Right kidney (tissue), 1 donor: ENCODE measurements at regions not wholly inside any gene's neighbourhood (a gene's known extent, or its start where the extent isn't known, plus 50 kb on each side); places are given as distances from the start of the nearest gene placed in this dataset.
A peak's percentile ranks its signal among the peaks of the same experiment; 100 is the strongest.

Source experiments
- DNase-seq: peaks from one replicate; pipeline ENCODE4 v3.0.0-alpha.2; 2016

DNA sequence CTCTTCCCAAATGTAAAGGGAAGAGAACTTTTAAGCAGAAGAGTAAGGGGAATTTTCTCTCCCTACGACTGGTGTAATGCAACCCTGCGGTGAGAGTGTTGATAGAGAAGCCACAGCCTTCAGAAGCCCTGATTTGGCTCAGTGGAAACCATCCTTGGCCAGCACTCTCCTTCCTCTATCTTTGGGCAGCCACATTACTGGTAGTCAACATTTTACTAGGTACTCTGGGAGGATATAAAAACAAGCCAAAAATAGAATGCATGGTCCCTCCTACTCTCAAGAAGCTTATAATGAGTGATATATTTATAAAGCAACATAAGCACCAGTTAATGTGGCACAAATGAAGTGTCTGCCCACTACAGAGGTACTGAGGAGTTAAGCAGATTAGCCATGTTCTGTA lies 201.8 kb upstream of the NCAM1 start:
- no peak for DNase-seq

DNA sequence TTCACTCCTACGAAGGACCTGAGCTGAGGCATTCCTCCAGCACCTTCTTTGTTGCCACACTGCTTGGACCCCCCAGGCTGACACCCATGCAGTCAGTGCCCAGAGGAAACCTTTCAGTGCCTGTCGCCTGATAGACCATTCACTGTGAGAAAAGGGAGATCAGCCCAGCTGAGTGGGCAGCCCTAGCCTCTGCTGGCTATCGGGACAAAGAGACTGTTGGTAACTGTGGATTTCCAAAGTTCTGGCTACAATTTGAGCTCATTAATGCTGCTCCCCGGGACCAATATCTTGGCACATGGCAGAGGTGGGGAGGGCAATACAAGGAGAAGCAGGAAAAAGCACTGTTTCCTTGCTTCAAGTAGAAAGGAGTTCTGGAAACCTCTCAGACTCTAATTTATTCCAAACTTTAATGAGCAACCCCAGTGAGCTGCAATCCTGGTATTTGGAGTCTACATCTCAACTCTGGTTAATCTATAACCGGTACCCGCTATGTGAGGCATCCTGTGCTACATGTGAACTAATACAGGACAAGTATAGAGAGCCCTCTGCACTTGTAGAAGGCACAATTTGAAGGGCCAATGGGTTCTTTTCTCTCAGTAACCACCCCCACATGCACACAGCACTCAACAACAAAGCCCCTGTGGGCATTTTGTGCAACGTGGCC lies 200.7 kb upstream of the NCAM1 start:
- no peak for DNase-seq

- DNase-seq: no peak
Observed at GRCh38 chr11:112761911-112762706, 199.1 kb upstream of the NCAM1 start.

DNA sequence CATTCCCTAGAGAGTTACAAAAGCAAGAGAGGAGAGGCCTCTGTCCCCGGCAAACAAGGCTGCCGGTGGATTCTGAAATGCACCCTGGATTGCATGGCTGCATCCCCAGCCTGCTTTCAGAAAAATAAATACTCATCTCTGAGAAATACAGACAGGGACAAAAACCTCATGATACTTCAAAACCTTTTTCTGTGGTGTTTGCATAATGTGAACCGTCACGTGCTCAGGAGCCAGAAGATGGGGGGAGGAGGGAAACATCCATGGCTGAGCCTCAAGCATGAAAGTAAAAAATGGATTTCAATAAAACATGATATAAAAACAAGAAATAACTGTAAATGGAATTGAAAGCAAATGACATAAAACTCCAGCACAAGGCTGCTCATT lies 198.5 kb upstream of the NCAM1 start:
- no peak for DNase-seq

GRCh38 chr11:112765337-112765736 lies 195.9 kb upstream of the NCAM1 start:
- DNase-seq: no peak

DNA sequence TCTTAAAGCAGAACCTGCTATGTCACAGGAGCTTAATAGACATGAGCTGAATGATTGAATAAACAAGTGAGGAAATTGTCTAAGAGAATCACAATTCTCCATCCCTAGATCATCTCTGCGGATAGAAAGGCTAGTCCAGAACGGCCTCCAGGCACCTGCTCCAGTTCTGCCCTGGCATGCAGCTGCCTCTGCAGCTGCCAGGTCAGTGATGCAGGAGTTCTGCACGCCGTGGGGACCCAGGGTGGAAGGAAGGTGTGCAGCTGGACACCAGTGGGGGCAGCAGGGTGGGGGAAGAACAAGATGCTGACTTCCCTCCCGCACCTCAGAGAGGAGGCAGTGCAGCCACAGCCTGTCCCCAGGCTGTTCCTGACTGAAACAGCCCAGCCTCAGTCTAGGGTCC lies 192.1 kb upstream of the NCAM1 start:
- DNase-seq: no peak

DNA sequence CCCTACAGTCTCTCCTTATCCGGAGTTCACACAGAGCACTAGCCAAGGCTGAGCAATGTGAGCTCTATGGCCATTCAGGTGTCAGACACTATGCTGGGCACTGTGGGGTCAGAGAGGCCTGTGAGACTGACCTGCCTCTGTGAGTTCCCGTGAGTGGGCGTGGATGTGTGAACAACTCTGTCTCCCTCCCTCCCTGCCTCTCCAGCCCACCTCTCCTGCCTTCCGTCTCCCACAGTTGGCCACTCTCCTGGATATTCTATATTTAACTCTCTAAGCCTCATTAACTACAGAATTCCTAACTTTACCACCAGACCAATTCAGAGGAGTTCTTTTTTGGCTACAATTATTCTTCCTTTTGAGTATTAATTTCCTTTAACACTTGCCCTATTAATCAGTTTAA lies 191.6 kb upstream of the NCAM1 start:
- DNase-seq: no peak

- DNase-seq: no peak
Observed at GRCh38 chr11:112770033-112770432, 191.2 kb upstream of the NCAM1 start.

DNA sequence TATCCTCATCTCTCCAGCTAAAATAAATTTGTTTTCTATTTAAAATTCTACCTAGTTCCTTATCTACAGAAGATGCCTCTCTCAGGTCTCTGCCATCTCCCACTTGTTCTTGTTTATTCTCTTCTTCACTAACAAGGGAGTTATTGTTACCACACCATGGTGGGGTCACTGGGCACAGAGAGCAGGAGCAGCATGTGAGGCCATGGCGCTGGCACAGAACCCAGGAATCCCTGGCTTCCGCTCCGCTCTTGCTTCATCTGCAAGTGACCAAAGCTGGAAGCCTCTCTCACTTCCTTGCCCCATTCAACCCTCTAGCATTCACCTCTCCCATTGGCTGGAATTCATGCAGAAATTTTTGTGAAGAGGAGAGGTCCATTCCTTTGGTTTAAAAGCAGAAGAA lies 190.7 kb upstream of the NCAM1 start:
- no peak for DNase-seq

- no peak for DNase-seq
Observed at GRCh38 chr11:112771851-112772250, 189.4 kb upstream of the NCAM1 start.

DNA sequence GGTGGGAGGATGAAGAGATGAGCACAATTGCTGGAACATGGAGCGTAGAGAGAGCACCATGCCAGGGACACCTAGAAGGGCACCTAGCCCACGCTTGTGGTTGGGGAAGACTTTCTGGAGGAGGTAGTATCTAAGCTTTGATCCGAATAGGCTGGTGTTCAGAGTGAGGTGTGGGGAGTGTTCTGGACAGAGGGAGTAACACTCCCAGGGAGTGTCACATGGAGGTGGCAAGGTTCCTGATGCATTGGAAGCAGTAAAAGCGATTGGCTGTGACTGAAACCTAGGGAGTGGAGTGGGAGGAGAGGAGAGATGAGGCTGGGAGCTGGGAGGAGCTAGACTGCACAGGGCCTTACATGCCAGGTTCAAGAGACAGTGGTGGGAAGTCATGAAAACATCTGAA lies 188.0 kb upstream of the NCAM1 start:
- no peak for DNase-seq

DNA sequence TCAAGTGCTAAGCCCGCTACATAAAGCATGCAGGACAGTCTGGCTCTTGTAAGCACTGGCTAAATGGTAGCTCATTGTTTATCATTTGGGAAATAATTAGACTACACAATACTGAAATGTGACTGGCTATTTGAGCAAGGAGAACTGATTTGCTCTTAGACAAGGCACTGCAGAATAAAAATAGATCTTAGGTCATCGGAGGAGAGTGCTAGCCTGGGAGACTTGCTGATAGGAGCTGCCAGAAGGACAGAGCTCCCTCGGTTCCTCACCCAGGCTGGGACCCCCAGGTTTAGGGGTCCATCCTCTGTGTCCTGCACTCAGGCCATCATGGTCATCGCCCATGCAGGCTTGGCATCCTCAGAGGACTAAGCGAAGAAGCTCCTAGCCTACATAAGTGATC lies 184.4 kb upstream of the NCAM1 start:
- no peak for DNase-seq

- DNase-seq: peak; percentile 47
Observed at GRCh38 chr11:112777283-112777751, 183.9 kb upstream of the NCAM1 start.

GRCh38 chr11:112778091-112778876 lies 182.9 kb upstream of the NCAM1 start:
- peak; percentile 38 for DNase-seq

- peak; percentile 40 for DNase-seq
Observed at GRCh38 chr11:112778877-112779266, 182.3 kb upstream of the NCAM1 start.

GRCh38 chr11:112780351-112781087 lies 180.7 kb upstream of the NCAM1 start:
- no peak for DNase-seq

DNA sequence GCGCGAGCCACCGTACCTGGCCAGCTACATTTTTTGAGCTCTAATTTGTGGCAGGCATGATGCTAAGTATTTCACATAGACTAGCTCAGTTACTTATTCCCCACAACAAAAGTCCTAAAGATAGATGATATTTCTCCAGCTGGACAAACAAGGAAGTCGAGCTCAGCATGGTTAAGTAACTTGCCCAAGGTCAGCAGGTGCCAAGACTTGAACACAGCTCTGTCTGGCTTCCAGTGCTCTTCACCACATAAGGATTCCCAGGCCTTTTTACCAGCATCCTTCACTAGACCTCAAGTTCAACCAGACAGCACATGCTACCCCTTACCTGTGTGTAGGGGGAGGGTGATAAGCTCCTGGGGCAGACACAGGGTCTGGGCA lies 177.3 kb upstream of the NCAM1 start:
- DNase-seq: no peak

GRCh38 chr11:112784323-112785073 lies 176.7 kb upstream of the NCAM1 start:
- peak; percentile 67 for DNase-seq

- no peak for DNase-seq
Observed at GRCh38 chr11:112785149-112785548, 176.1 kb upstream of the NCAM1 start.

- no peak for DNase-seq
Observed at GRCh38 chr11:112785719-112786118, 175.5 kb upstream of the NCAM1 start.

DNA sequence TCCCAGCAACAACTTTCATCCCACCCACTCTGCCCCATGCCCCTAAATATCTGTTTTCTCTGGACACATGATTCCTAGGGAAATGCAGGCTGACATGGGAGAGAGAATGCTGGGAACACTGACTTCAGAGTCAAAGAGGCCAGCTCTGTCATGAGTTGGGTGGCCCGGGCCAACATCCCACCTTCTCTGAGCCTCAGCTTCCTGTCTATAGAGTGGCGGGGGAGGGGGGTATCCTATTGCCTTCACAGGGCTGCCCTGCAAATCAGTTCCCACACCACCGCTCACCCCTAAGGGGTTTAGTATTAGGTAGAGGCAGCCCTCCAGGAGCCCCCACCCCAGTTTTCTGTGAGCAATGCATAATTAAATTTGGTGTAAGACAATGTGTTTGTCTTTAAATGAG lies 175.0 kb upstream of the NCAM1 start:
- no peak for DNase-seq
